ENCODE measurements at regions not wholly inside any gene's neighbourhood (a gene's known extent, or its start where the extent isn't known, plus 50 kb on each side); places are given as distances from the start of the nearest gene placed in this dataset.

GRCh38 chr5:96124589-96124988, 162.9 kb upstream of the ELL2 start:
- Mint-ChIP-seq H3K9me3 (ENCODE audit: unreplicated experiment) (no peaks in the 10 kb centered on the region), H3K27me3 (ENCODE audit: insufficient read depth, unreplicated experiment) (no peaks in the 10 kb centered on the region), H3K4me3 (ENCODE audit: unreplicated experiment) (no peak overlapping the region), H3K27ac (ENCODE audit: low read depth, unreplicated experiment) (no peak overlapping the region), H3K36me3 (ENCODE audit: insufficient read depth, unreplicated experiment) (no peaks in the 10 kb centered on the region), H3K4me1 (ENCODE audit: insufficient read depth, unreplicated experiment) (no peaks in the 10 kb centered on the region)
- intact Hi-C loops (cut with micrococcal nuclease): no loop called here
- POLR2A ChIA-PET: interaction anchor here (0.6 to 6.2 kb wide), 4 partner anchors 11 to 35 kb away, joined by 3 to 41 read pairs (median 6); no protein-coding TSS in a partner anchor
- no peak for DNase-seq (ENCODE audit: unreplicated experiment)
- no TSS peak for BruUV-seq (replicated peaks)
- CTCF ChIA-PET: no interaction called here
- no peak for TF ChIP-seq CTCF (IDR thresholded peaks at IDR 0.05; ENCODE audit: unreplicated experiment)

GRCh38 chr5:96123418-96123817, 161.8 kb upstream of the ELL2 start:
- no peak for DNase-seq (ENCODE audit: unreplicated experiment)
- Mint-ChIP-seq H3K9me3 (ENCODE audit: unreplicated experiment) (no peaks in the 10 kb centered on the region), H3K4me1 (ENCODE audit: insufficient read depth, unreplicated experiment) (no peaks in the 10 kb centered on the region), H3K27ac (ENCODE audit: low read depth, unreplicated experiment) (no peak overlapping the region), H3K36me3 (ENCODE audit: insufficient read depth, unreplicated experiment) (no peaks in the 10 kb centered on the region), H3K4me3 (ENCODE audit: unreplicated experiment) (no peak overlapping the region), H3K27me3 (ENCODE audit: insufficient read depth, unreplicated experiment) (no peaks in the 10 kb centered on the region)
- TF ChIP-seq CTCF (IDR thresholded peaks at IDR 0.05; ENCODE audit: unreplicated experiment): no peak
- intact Hi-C loops (cut with micrococcal nuclease): no loop called here
- POLR2A ChIA-PET: interaction anchor here (0.7 to 1.9 kb wide), 2 partner anchors 26 to 425 kb away, joined by 4 to 6 read pairs; no protein-coding TSS in a partner anchor
- BruUV-seq (replicated peaks): no TSS peak
- CTCF ChIA-PET: interaction anchor here (0.5 kb wide), 1 partner anchor 169 kb away, joined by 3 read pairs; no protein-coding TSS in a partner anchor

- Mint-ChIP-seq H3K9me3 (ENCODE audit: unreplicated experiment) (no peaks in the 10 kb centered on the region), H3K27me3 (ENCODE audit: insufficient read depth, unreplicated experiment) (no peaks in the 10 kb centered on the region), H3K4me3 (ENCODE audit: unreplicated experiment) (no peak overlapping the region), H3K4me1 (ENCODE audit: insufficient read depth, unreplicated experiment) (no peaks in the 10 kb centered on the region), H3K36me3 (ENCODE audit: insufficient read depth, unreplicated experiment) (no peaks in the 10 kb centered on the region), H3K27ac (ENCODE audit: low read depth, unreplicated experiment) (no peak overlapping the region)
- CTCF ChIA-PET: interaction anchor here (0.6 to 2.2 kb wide), 5 partner anchors 24 to 234 kb away, joined by 3 to 8 read pairs (median 4); no protein-coding TSS in a partner anchor
- TF ChIP-seq CTCF (IDR thresholded peaks at IDR 0.05; ENCODE audit: unreplicated experiment): no peak
- no peak for DNase-seq (ENCODE audit: unreplicated experiment)
- intact Hi-C loops (cut with micrococcal nuclease): no loop called here
- BruUV-seq (replicated peaks): no TSS peak
- POLR2A ChIA-PET: interaction anchor here (0.7 to 2.4 kb wide), 7 partner anchors 20 to 160 kb away, joined by 3 to 7 read pairs (median 3); partner anchors contain the start of gene ELL2
These were observed 159.7 kb upstream of the ELL2 start for GRCh38 chr5:96121364-96121763.

DNA sequence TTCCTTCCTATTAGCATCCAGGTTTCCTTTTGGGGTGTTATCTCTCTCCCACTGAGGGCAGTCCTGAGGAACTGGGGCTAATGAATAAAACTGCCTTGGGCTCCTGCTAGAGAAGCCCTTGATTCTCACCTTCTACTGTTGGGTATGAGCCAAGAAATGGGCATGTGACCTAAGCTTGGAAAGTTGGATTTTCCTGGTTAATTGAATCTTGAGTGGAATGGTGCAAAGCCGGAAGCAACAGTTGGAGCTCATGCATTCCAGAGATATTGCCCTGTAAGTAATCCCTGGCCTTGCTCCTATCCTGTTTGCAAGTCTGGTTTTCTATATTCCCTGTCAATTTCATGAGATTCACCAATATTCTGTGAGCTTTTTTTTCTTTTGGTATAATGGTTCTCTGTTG, 158.5 kb upstream of the ELL2 start:
- intact Hi-C loops (cut with micrococcal nuclease): no loop called here
- no peaks in the 10 kb centered on the region for H3K36me3 Mint-ChIP-seq (ENCODE audit: insufficient read depth, unreplicated experiment)
- H3K4me1 Mint-ChIP-seq (ENCODE audit: insufficient read depth, unreplicated experiment): peaks cover 3% of the 10 kb centered on the region
- DNase-seq (ENCODE audit: unreplicated experiment): no peak
- BruUV-seq (replicated peaks): no TSS peak
- ChIA-PET CTCF (interaction anchor here (0.6 to 2.2 kb wide), 6 partner anchors 29 to 534 kb away, joined by 3 to 8 read pairs (median 3); no protein-coding TSS in a partner anchor), POLR2A (interaction anchor here (1.0 to 2.4 kb wide), 3 partner anchors 24 to 41 kb away, joined by 4 to 6 read pairs (median 5); no protein-coding TSS in a partner anchor)
- TF ChIP-seq CTCF (IDR thresholded peaks at IDR 0.05; ENCODE audit: unreplicated experiment): no peak
- H3K4me3 Mint-ChIP-seq (ENCODE audit: unreplicated experiment): no peak overlapping the region
- H3K27me3 Mint-ChIP-seq (ENCODE audit: insufficient read depth, unreplicated experiment): no peaks in the 10 kb centered on the region
- H3K9me3 Mint-ChIP-seq (ENCODE audit: unreplicated experiment): no peaks in the 10 kb centered on the region
- no peak overlapping the region for H3K27ac Mint-ChIP-seq (ENCODE audit: low read depth, unreplicated experiment)

Data from MCF 10A (cell line).